ENCODE measurements at regions not wholly inside any gene's neighbourhood (a gene's known extent, or its start where the extent isn't known, plus 50 kb on each side); places are given as distances from the start of the nearest gene placed in this dataset.

DNA sequence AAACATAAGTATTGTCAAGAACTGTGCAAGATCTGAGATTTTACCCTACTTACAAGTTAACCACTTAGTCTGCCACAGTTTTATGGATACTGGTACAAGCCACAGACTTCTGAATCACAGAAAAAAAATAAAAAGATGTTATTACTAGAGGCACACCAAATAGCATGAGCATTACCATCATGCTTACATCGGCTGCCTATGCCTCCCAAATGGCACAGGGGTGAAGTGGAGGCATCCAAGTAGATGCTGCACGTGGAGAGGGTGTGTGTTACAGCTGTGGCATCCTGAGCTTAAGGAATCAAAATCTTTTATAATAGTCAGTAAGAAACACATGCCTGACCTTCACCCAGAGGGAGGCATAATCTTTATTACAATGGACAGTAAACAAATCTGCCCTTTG lies 207.8 kb downstream of the TFEC start:
- Histone ChIP-seq H3K4me3 (ENCODE audit: low read length) (no peak overlapping the region), H3K36me3 (ENCODE audit: control insufficient read depth, low read length) (no peaks in the 10 kb centered on the region), H3K79me2 (ENCODE audit: control insufficient read depth, low read length) (no peaks in the 10 kb centered on the region), H4K20me1 (ENCODE audit: control insufficient read depth, insufficient read depth, low read depth, low read length) (no peaks in the 10 kb centered on the region), H3K27me3 (ENCODE audit: control insufficient read depth, low read length) (peaks cover 7% of the 10 kb centered on the region; the same call in 1 of the 2 replicates), H3K4me2 (ENCODE audit: low read length) (no peak overlapping the region), H3K27ac (ENCODE audit: low read depth, low read length) (no peak overlapping the region), H3F3A (ENCODE audit: control insufficient read depth, insufficient read depth) (no peaks in the 10 kb centered on the region), H3K4me1 (ENCODE audit: control insufficient read depth, low read length) (no peaks in the 10 kb centered on the region), H3K9me2 (replicated peaks; ENCODE audit: control insufficient read depth, low read length) (no peaks in the 10 kb centered on the region), H3K9me3 (ENCODE audit: control insufficient read depth, insufficient read depth, low read length) (no peaks in the 10 kb centered on the region)
- TF ChIP-seq CTCF (IDR thresholded peaks at IDR 0.05; ENCODE audit: low read depth, low read length, poor library complexity, severe bottlenecking): no peak
- no peak for TF ChIP-seq EZH2phosphoT487 (IDR thresholded peaks at IDR 0.05; ENCODE audit: borderline replicate concordance, low read length)

DNA sequence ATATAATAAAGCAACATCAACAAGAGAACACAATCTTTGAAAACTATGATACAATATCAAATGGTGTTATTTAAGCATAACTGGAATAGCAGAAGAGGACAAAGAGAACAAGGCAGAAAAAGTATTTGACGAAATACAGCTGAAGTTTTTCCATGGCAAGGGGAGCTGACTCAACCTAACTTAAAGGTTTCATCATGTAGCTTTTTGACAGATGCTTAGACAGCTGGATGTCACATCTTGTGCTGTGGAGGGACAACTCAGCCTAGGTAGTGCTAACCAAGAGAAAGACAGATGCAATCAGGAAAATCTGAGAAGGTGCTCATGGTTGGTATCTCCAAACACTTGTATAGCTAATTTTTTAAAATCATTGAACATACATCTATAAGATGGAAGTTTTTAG lies 208.2 kb downstream of the TFEC start:
- Histone ChIP-seq H3F3A (ENCODE audit: control insufficient read depth, insufficient read depth) (no peaks in the 10 kb centered on the region), H3K4me2 (ENCODE audit: low read length) (no peak overlapping the region), H3K27ac (ENCODE audit: low read depth, low read length) (no peak overlapping the region), H3K9me2 (replicated peaks; ENCODE audit: control insufficient read depth, low read length) (no peaks in the 10 kb centered on the region), H3K36me3 (ENCODE audit: control insufficient read depth, low read length) (no peaks in the 10 kb centered on the region), H3K4me3 (ENCODE audit: low read length) (no peak overlapping the region), H3K4me1 (ENCODE audit: control insufficient read depth, low read length) (no peaks in the 10 kb centered on the region), H3K27me3 (ENCODE audit: control insufficient read depth, low read length) (peaks cover 7% of the 10 kb centered on the region; the same call in 1 of the 2 replicates), H4K20me1 (ENCODE audit: control insufficient read depth, insufficient read depth, low read depth, low read length) (no peaks in the 10 kb centered on the region), H3K9me3 (ENCODE audit: control insufficient read depth, insufficient read depth, low read length) (no peaks in the 10 kb centered on the region), H3K79me2 (ENCODE audit: control insufficient read depth, low read length) (no peaks in the 10 kb centered on the region)
- TF ChIP-seq EZH2phosphoT487 (IDR thresholded peaks at IDR 0.05; ENCODE audit: borderline replicate concordance, low read length) (no peak), CTCF (IDR thresholded peaks at IDR 0.05; ENCODE audit: low read depth, low read length, poor library complexity, severe bottlenecking) (no peak)

DNA sequence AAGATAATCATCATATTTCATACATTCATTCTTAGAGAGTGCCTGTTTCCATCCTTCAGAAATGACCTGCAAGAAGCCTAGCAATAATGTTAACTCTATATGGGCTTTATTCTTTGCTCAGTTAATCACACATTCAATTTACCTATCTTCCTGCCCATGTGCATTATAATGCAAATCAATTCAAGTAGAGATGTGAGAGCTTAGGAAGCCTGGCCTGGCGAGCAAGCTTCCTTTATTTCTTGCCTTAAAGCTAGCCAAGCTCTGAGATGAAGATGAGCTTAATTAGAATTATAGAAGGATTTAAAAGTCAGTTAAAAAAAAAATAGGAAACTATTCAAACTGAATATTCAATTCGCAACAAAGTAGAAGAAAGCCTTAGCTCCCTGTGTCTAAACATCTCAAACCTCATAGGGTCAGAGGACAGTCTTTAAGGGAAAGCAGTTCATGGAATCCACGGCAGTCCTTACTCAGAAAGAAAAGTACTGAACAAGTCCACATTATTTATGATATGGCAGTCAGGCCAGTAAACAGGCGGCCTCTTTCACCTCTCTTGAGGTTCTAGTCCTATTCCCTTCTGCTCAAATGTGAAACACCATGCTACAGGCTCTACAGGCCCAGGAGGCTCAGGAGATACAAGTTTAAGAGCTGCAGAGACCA lies 214.1 kb downstream of the TFEC start:
- Histone ChIP-seq H3K36me3 (ENCODE audit: control insufficient read depth, low read length) (no peaks in the 10 kb centered on the region), H3K9me3 (ENCODE audit: control insufficient read depth, insufficient read depth, low read length) (no peaks in the 10 kb centered on the region), H3K27me3 (ENCODE audit: control insufficient read depth, low read length) (peaks cover 4% of the 10 kb centered on the region; the same call in 1 of the 2 replicates), H3K79me2 (ENCODE audit: control insufficient read depth, low read length) (no peaks in the 10 kb centered on the region), H3K27ac (ENCODE audit: low read depth, low read length) (no peak overlapping the region), H3K4me2 (ENCODE audit: low read length) (no peak overlapping the region), H3K9me2 (replicated peaks; ENCODE audit: control insufficient read depth, low read length) (no peaks in the 10 kb centered on the region), H3K4me3 (ENCODE audit: low read length) (no peak overlapping the region), H3K4me1 (ENCODE audit: control insufficient read depth, low read length) (no peaks in the 10 kb centered on the region), H3F3A (ENCODE audit: control insufficient read depth, insufficient read depth) (no peaks in the 10 kb centered on the region), H4K20me1 (ENCODE audit: control insufficient read depth, insufficient read depth, low read depth, low read length) (no peaks in the 10 kb centered on the region)
- no peak for TF ChIP-seq EZH2phosphoT487 (IDR thresholded peaks at IDR 0.05; ENCODE audit: borderline replicate concordance, low read length)
- TF ChIP-seq CTCF (IDR thresholded peaks at IDR 0.05; ENCODE audit: low read depth, low read length, poor library complexity, severe bottlenecking): no peak
